OCI-LY3 (cell line): ENCODE measurements at regions not wholly inside any gene's neighbourhood (a gene's known extent, or its start where the extent isn't known, plus 50 kb on each side); places are given as distances from the start of the nearest gene placed in this dataset.

ENCODE experiments used
- H2AFZ ChIP-seq: fragments of 200-600, 300-600 bp; shearing (Covaris generic); 2 replicates; pipeline ENCODE4 v1.6.0; 2014; ENCODE audit warnings: antibody characterized with exemption, low read depth, low read length
- H3K27ac ChIP-seq: fragments of 200-600, 300-600 bp; sonication (generic); 2 replicates; pipeline ENCODE4 v1.5.1; 2014; ENCODE audit warnings: mild to moderate bottlenecking, low read length, moderate library complexity, mixed read lengths
- H3K27me3 ChIP-seq: fragments of 200-600, 300-600 bp; sonication (generic); 2 replicates; pipeline ENCODE4 v1.6.1; 2014; ENCODE audit warnings: low read depth, low read length, mixed read lengths
- H3K36me3 ChIP-seq: fragments of 200-600, 300-600 bp; sonication (generic); replicated peaks from 2 replicates; pipeline ENCODE3; 2014; ENCODE audit warnings: low read depth, low read length, mixed read lengths
- H3K4me1 ChIP-seq: fragments of 300-600, 200-600 bp; sonication (generic); 2 replicates; pipeline ENCODE4 v1.6.1; 2014; ENCODE audit warnings: low read length, mixed read lengths
- H3K4me2 ChIP-seq: fragments of 200-600, 300-600 bp; sonication (generic); 2 replicates; pipeline ENCODE4 v1.6.1; 2014; ENCODE audit warnings: low read length, mixed read lengths
- H3K4me3 ChIP-seq: fragments of 300-600, 200-600 bp; sonication (generic); 2 replicates; pipeline ENCODE4 v1.5.1; 2014; ENCODE audit warnings: antibody characterized with exemption, mild to moderate bottlenecking, low read length, moderate library complexity
- H3K79me2 ChIP-seq: fragments of 300-600, 200-600 bp; shearing (Covaris generic); 2 replicates; pipeline ENCODE4 v1.6.1; 2014; ENCODE audit warnings: mild to moderate bottlenecking, low read length, mixed read lengths
- H3K9ac ChIP-seq: fragments of 300-600, 200-600 bp; shearing (Covaris generic); 2 replicates; pipeline ENCODE4 v1.6.0; 2014; ENCODE audit warnings: mild to moderate bottlenecking, low read length, moderate library complexity
- H3K9me3 ChIP-seq: fragments of 200-600, 300-600 bp; shearing (Covaris generic); 2 replicates; pipeline ENCODE4 v1.6.1; 2014; ENCODE audit warnings: low read length, mixed read lengths; ENCODE audit not compliant: insufficient read depth
- H4K20me1 ChIP-seq: fragments of 200-600, 300-600 bp; sonication (generic); 2 replicates; pipeline ENCODE4 v1.6.1; 2016; ENCODE audit warnings: low read length, mixed read lengths; ENCODE audit not compliant: insufficient read depth
- EZH2phosphoT487 ChIP-seq: fragments of 200-600 bp; shearing (Covaris generic); IDR thresholded peaks from 2 replicates; pipeline ENCODE4 v1.6.1; 2018; ENCODE audit warnings: antibody characterized with exemption, mixed run types, low read depth
- TF ChIP-seq, protein P1 (sequence below): fragments of 200-600, 300-600 bp; sonication (generic); IDR thresholded peaks from 2 replicates; pipeline ENCODE4 v1.5.1; 2014; ENCODE audit warnings: antibody characterized with exemption, low read length, low read depth

- Histone ChIP-seq H3K9ac (no peak overlapping the region), H4K20me1 (no peaks in the 10 kb centered on the region), H3K9me3 (no peaks in the 10 kb centered on the region), H3K4me1 (no peaks in the 10 kb centered on the region), H3K79me2 (no peaks in the 10 kb centered on the region), H3K27ac (no peak overlapping the region), H3K36me3 (no peaks in the 10 kb centered on the region), H2AFZ (no peak overlapping the region), H3K4me3 (no peak overlapping the region), H3K27me3 (no peaks in the 10 kb centered on the region), H3K4me2 (no peak overlapping the region)
- TF ChIP-seq, protein P1, sequence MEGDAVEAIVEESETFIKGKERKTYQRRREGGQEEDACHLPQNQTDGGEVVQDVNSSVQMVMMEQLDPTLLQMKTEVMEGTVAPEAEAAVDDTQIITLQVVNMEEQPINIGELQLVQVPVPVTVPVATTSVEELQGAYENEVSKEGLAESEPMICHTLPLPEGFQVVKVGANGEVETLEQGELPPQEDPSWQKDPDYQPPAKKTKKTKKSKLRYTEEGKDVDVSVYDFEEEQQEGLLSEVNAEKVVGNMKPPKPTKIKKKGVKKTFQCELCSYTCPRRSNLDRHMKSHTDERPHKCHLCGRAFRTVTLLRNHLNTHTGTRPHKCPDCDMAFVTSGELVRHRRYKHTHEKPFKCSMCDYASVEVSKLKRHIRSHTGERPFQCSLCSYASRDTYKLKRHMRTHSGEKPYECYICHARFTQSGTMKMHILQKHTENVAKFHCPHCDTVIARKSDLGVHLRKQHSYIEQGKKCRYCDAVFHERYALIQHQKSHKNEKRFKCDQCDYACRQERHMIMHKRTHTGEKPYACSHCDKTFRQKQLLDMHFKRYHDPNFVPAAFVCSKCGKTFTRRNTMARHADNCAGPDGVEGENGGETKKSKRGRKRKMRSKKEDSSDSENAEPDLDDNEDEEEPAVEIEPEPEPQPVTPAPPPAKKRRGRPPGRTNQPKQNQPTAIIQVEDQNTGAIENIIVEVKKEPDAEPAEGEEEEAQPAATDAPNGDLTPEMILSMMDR: no peak
- TF ChIP-seq EZH2phosphoT487: no peak
Measured at GRCh38 chr11:81036168-81036870, 1595.5 kb upstream of the TENM4 start.

DNA sequence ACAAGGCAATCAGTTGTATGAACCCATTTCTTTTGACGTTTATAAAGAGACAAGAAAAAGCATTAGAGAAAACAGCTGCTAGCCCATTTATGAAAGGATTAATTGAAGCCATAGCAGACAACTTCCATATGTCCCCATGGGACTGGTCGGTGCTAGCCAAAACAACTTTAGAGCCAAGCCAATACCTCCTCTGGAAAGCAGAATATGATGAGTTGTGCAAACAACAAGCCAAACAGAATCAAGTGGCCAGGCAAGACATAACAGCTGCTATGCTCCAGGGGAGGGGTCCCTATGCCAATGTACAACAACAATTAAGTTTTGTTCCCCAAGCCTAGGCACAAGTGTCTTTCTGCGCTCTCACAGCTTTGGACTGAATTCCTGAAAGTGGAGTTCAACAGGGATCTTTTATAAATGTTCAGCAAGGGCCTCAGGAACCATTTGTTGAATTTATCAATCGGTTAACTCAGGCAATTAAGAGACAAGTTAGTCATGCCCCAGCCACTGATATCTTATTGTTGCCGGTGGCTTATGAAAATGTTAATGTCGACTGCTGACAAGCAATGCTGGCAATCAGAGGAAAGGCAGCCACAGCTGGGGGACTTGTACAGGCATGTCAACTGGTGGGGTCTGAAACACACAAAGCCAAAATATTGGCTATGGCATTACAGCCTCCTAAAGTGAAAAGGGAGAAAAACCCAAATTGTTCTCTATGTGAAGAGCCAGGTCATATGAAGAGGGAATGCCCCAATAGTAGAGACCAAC lies 1593.1 kb upstream of the TENM4 start:
- no peak for TF ChIP-seq EZH2phosphoT487
- TF ChIP-seq, protein P1: no peak
- no peaks in the 10 kb centered on the region for H3K27me3 ChIP-seq

DNA sequence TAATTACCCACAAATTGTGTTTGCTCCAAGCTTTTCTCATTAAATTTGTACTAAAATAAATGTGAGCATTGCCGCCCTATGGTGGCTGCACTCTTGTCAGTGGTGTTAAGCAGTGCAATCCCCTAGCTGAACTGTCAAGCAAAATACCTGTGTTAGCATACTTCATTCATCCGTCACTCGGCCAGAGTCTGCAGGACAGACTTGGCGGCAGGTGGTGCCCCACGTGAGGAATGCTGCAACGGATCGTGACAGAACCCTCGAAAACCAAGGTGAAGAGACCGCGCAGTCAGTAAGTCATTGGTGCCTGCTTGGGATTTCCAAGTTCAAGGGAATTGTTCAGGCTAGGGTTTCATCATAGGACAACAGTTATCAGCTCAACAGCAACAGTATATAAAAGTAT lies 1592.1 kb upstream of the TENM4 start:
- Histone ChIP-seq H3K4me2 (no peak overlapping the region), H3K27me3 (no peaks in the 10 kb centered on the region), H3K9me3 (no peaks in the 10 kb centered on the region), H4K20me1 (no peaks in the 10 kb centered on the region), H3K4me3 (no peak overlapping the region), H2AFZ (no peak overlapping the region), H3K4me1 (no peaks in the 10 kb centered on the region), H3K79me2 (no peaks in the 10 kb centered on the region), H3K27ac (no peak overlapping the region), H3K9ac (no peak overlapping the region), H3K36me3 (no peaks in the 10 kb centered on the region)
- no peak for TF ChIP-seq EZH2phosphoT487
- TF ChIP-seq, protein P1: no peak

More for the DNA sequence above, 1593.1 kb upstream of the TENM4 start:
- H3K36me3 ChIP-seq: no peaks in the 10 kb centered on the region
- no peak overlapping the region for H3K4me3 ChIP-seq
- no peak overlapping the region for H2AFZ ChIP-seq
- H4K20me1 ChIP-seq: no peaks in the 10 kb centered on the region
- H3K9me3 ChIP-seq: no peaks in the 10 kb centered on the region
- no peak overlapping the region for H3K27ac ChIP-seq
- H3K9ac ChIP-seq: no peak overlapping the region
- H3K4me1 ChIP-seq: no peaks in the 10 kb centered on the region
- H3K79me2 ChIP-seq: no peaks in the 10 kb centered on the region
- H3K4me2 ChIP-seq: no peak overlapping the region

- H3K27ac ChIP-seq: no peak overlapping the region
Measured at GRCh38 chr11:81030186-81030585, 1589.4 kb upstream of the TENM4 start.

More at GRCh38 chr11:81030186-81030585, 1589.4 kb upstream of the TENM4 start:
- H3K4me1 ChIP-seq: no peaks in the 10 kb centered on the region
- H3K9me3 ChIP-seq: no peaks in the 10 kb centered on the region
- H3K9ac ChIP-seq: no peak overlapping the region
- no peaks in the 10 kb centered on the region for H3K36me3 ChIP-seq
- H4K20me1 ChIP-seq: no peaks in the 10 kb centered on the region
- no peak overlapping the region for H2AFZ ChIP-seq
- no peak overlapping the region for H3K4me3 ChIP-seq
- H3K4me2 ChIP-seq: no peak overlapping the region
- H3K27me3 ChIP-seq: no peaks in the 10 kb centered on the region
- TF ChIP-seq, protein P1: no peak
- no peak for TF ChIP-seq EZH2phosphoT487
- H3K79me2 ChIP-seq: no peaks in the 10 kb centered on the region
